ENCODE measurements at regions not wholly inside any gene's neighbourhood (a gene's known extent, or its start where the extent isn't known, plus 50 kb on each side); places are given as distances from the start of the nearest gene placed in this dataset.

GRCh38 chr2:14448340-14448739, 184.2 kb upstream of the LRATD1 start:
- ChIA-PET POLR2A (no interaction called here), CTCF (no interaction called here)
- Histone ChIP-seq H3K36me3 (ENCODE audit: control insufficient read depth, insufficient read depth, low read length) (no peaks in the 10 kb centered on the region), H3K27me3 (ENCODE audit: control insufficient read depth, insufficient read depth, low read length) (no peaks in the 10 kb centered on the region), H3K4me3 (ENCODE audit: low read depth in 2 of 2, low read length in 2 of 2) (no peak overlapping the region), H3K4me1 (ENCODE audit: control insufficient read depth, insufficient read depth, low read length) (no peaks in the 10 kb centered on the region), H3K27ac (ENCODE audit: low read length) (no peak overlapping the region), H3K9me3 (ENCODE audit: control insufficient read depth, insufficient read depth, low read depth, low read length) (no peaks in the 10 kb centered on the region; the same call in 1 of the 2 replicates)
- no TSS peak for BruUV-seq (replicated peaks)
- in situ Hi-C loops (cut with HindIII; ENCODE audit: low pct_unique_long_range_greater_than_20kb, low sequenced_read_pairs), result no loop called here
- ATAC-seq (no peak), DNase-seq (ENCODE audit: low read depth, low spot score) (no peak)
- TF ChIP-seq REST (IDR thresholded peaks at IDR 0.05; ENCODE audit: insufficient read depth in 1 of 2, low read depth in 2 of 2, low read length in 1 of 2) (no peak), SIN3A (IDR thresholded peaks at IDR 0.05; ENCODE audit: borderline replicate concordance, insufficient read depth, low read depth, low read length) (no peak), CTCF (IDR thresholded peaks at IDR 0.05) (no peak), POLR2AphosphoS5 (IDR thresholded peaks at IDR 0.05; ENCODE audit: low read depth, low read length) (no peak), TCF7L2 (IDR thresholded peaks at IDR 0.05; ENCODE audit: low read depth, low read length) (no peak)
- intact Hi-C loops (cut with micrococcal nuclease; ENCODE audit: unreplicated experiment), result no loop called here

- H3K4me3 ChIP-seq (ENCODE audit: low read depth in 2 of 2, low read length in 2 of 2), result no peak overlapping the region
- BruUV-seq (replicated peaks), result no TSS peak
- TF ChIP-seq POLR2AphosphoS5 (IDR thresholded peaks at IDR 0.05; ENCODE audit: low read depth, low read length), result no peak
- TF ChIP-seq CTCF (IDR thresholded peaks at IDR 0.05), result no peak
- no peak for TF ChIP-seq REST (IDR thresholded peaks at IDR 0.05; ENCODE audit: insufficient read depth in 1 of 2, low read depth in 2 of 2, low read length in 1 of 2)
- TF ChIP-seq SIN3A (IDR thresholded peaks at IDR 0.05; ENCODE audit: borderline replicate concordance, insufficient read depth, low read depth, low read length), result no peak
- TF ChIP-seq TCF7L2 (IDR thresholded peaks at IDR 0.05; ENCODE audit: low read depth, low read length), result no peak
- ChIA-PET POLR2A (no interaction called here), CTCF (no interaction called here)
- H3K9me3 ChIP-seq (ENCODE audit: control insufficient read depth, insufficient read depth, low read depth, low read length), result no peaks in the 10 kb centered on the region
- H3K4me1 ChIP-seq (ENCODE audit: control insufficient read depth, insufficient read depth, low read length), result no peaks in the 10 kb centered on the region
- no peaks in the 10 kb centered on the region for H3K27me3 ChIP-seq (ENCODE audit: control insufficient read depth, insufficient read depth, low read length)
- no peaks in the 10 kb centered on the region for H3K36me3 ChIP-seq (ENCODE audit: control insufficient read depth, insufficient read depth, low read length)
- DNase-seq (ENCODE audit: low read depth, low spot score) (no peak), ATAC-seq (no peak)
- intact Hi-C loops (cut with micrococcal nuclease; ENCODE audit: unreplicated experiment) (no loop called here), in situ Hi-C loops (cut with HindIII; ENCODE audit: low pct_unique_long_range_greater_than_20kb, low sequenced_read_pairs) (no loop called here)
- H3K27ac ChIP-seq (ENCODE audit: low read length), result no peak overlapping the region
Measured at GRCh38 chr2:14451312-14451711, 181.2 kb upstream of the LRATD1 start.

Data from Panc1 (cell line).